Activated T-cell treated with anti-CD3 and anti-CD28 coated beads, Interleukin-2, amount 50 U/mL, for 24 hours (primary cell): ENCODE measurements at regions not wholly inside any gene's neighbourhood (a gene's known extent, or its start where the extent isn't known, plus 50 kb on each side); places are given as distances from the start of the nearest gene placed in this dataset.

ENCODE experiments used
- DNase-seq: peaks from one replicate; pipeline ENCODE4 v3.0.0-alpha.2; 2020
- H3K27ac Mint-ChIP-seq: 2 replicates; pipeline ENCODE4 v1.8.0; 2020; ENCODE audit warnings: mild to moderate bottlenecking, mixed read lengths
- H3K27me3 Mint-ChIP-seq: 2 replicates; pipeline ENCODE4 v1.8.0; 2020; ENCODE audit warnings: mixed read lengths
- H3K36me3 Mint-ChIP-seq: 2 replicates; pipeline ENCODE4 v1.8.0; 2020; ENCODE audit warnings: low read depth, mixed read lengths
- H3K4me1 Mint-ChIP-seq: 2 replicates; pipeline ENCODE4 v1.8.0; 2020; ENCODE audit warnings: low read depth, mixed read lengths
- H3K4me3 Mint-ChIP-seq: 2 replicates; pipeline ENCODE4 v1.8.0; 2020; ENCODE audit warnings: mild to moderate bottlenecking, moderate library complexity, mixed read lengths
- H3K9me3 Mint-ChIP-seq: 2 replicates; pipeline ENCODE4 v1.8.0; 2020; ENCODE audit warnings: mixed read lengths

DNA sequence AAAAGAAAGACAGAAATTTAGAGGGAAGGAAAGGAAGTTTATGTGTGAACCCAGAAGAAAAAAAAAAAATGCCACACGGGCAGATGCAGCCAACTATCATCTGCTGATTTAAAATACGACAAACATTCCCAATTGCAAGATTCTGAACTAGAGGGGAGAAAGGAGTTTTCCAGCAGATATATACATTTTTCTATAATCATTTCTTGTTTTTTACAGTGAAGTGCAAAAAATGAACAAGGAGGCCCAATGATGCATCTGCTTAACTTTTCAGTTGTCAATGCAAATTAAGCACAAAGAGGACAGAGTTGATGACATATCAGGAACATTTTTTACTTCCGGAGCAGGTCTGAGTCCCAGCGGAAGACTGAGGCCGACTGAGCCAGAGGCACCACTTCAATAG lies 144.7 kb downstream of the MYCN start:
- Mint-ChIP-seq H3K9me3 (no peaks in the 10 kb centered on the region), H3K27me3 (no peaks in the 10 kb centered on the region), H3K27ac (no peak overlapping the region), H3K4me3 (no peak overlapping the region), H3K36me3 (no peaks in the 10 kb centered on the region), H3K4me1 (no peaks in the 10 kb centered on the region)
- DNase-seq: no peak

DNA sequence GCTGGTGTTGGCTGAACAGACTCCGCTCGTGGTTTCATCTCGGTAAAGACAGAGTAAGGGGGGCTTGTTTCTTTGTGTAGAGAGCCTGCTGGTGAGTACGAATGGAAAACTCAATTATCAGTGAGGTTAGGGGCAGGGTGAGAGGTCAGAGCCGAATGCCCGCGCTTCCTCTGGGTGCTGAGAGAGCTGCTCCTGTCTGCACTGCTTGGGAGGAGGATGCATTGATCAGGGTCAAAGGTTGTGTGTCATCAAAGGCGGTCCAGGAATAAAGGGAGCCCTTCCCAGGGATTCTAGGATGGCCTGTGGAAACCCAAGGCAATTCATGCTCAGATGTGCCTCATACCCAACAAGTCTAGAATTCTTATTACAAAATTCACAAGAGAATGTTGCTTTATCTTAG lies 143.9 kb downstream of the MYCN start:
- no peaks in the 10 kb centered on the region for H3K4me1 Mint-ChIP-seq
- no peaks in the 10 kb centered on the region for H3K36me3 Mint-ChIP-seq
- no peaks in the 10 kb centered on the region for H3K9me3 Mint-ChIP-seq
- no peaks in the 10 kb centered on the region for H3K27me3 Mint-ChIP-seq
- no peak for DNase-seq
- H3K27ac Mint-ChIP-seq: no peak overlapping the region
- no peak overlapping the region for H3K4me3 Mint-ChIP-seq

DNA sequence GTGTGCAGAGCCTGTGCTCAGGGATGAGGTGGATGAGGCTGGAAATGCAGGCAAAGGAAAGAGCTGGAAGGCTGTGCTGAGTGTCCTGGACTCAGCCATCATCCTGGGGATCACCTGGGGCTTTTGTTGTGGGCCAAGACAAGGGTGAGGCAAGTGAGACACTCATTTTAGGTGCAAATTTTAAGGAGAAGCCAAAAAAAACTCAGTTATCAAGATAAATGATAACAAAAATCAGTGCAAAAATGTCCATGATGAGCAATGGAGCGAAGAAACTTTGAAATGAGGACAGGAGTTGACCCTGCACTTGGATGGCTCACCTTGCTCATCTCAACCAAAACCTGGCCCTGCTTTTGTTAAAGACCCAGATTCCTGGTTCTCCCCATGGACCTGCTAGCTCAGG lies 141.9 kb downstream of the MYCN start:
- Mint-ChIP-seq H3K9me3 (no peaks in the 10 kb centered on the region), H3K4me3 (no peak overlapping the region), H3K36me3 (no peaks in the 10 kb centered on the region), H3K4me1 (no peaks in the 10 kb centered on the region), H3K27ac (no peak overlapping the region), H3K27me3 (no peaks in the 10 kb centered on the region)
- DNase-seq: no peak

DNA sequence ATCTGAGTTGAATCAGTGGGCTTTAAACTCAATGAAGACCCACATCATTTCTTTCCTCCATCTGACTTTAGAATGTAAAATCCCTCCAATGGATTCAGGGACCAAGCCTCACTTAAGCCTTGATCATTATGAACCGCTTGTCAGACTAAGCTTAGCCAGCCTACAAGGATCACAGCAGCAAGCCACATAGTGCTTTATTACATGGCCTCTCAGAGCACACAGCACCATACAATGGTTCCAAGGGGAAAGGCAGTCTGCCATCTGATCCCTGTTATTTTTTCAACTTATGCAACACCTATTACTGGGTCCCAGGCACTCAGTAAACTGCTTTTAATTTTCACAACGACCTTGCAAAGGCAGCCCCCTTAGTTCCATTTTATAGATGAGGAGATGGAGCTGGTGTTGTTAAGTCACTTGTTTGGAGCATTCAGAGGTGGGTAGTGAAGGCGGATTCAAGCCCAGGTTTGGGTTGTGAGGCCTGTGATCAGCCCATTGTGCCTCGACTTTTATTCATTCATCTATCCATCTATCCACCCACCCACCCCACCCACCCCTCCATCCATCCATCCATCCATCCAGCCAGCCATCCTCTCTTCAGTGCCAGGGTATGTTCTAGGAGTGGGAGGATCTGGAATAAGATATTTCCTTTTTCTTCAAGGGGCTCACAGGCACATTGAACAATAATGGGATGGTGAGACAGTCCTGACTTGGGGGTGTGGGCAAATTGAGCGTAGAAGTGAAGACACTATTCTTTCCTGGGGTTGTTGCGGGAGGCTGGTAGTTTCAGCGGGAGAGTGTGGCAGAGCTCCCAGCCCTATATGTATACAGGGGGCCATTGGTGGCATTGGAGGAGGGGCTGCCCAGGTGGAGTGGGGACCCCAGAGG lies 141.2 kb downstream of the MYCN start:
- no peak overlapping the region for H3K27ac Mint-ChIP-seq
- no peaks in the 10 kb centered on the region for H3K36me3 Mint-ChIP-seq
- no peaks in the 10 kb centered on the region for H3K4me1 Mint-ChIP-seq
- DNase-seq: no peak
- H3K4me3 Mint-ChIP-seq: no peak overlapping the region
- no peaks in the 10 kb centered on the region for H3K27me3 Mint-ChIP-seq
- no peaks in the 10 kb centered on the region for H3K9me3 Mint-ChIP-seq

DNA sequence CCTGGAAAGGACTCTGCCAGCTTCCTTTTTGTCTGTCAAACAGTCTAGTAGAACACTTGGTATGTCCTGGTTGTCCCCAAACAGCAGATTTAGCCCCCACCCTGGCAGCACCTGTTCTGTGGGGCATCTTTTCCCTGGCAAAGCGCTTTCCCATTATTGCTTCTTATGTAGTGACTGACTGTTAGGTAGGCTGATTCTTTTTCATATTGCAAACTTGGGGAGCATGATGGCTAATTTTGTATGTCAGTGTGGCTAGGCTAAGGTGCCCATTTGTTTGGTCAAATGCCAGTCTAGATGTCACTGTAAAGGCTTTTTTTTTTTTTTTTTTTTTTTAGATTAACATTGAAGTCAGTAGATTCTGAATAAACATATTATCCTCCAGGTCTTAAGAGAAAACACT lies 140.2 kb downstream of the MYCN start:
- Mint-ChIP-seq H3K9me3 (no peaks in the 10 kb centered on the region), H3K27ac (no peak overlapping the region), H3K4me3 (no peak overlapping the region), H3K27me3 (no peaks in the 10 kb centered on the region), H3K36me3 (no peaks in the 10 kb centered on the region), H3K4me1 (no peaks in the 10 kb centered on the region)
- no peak for DNase-seq

DNA sequence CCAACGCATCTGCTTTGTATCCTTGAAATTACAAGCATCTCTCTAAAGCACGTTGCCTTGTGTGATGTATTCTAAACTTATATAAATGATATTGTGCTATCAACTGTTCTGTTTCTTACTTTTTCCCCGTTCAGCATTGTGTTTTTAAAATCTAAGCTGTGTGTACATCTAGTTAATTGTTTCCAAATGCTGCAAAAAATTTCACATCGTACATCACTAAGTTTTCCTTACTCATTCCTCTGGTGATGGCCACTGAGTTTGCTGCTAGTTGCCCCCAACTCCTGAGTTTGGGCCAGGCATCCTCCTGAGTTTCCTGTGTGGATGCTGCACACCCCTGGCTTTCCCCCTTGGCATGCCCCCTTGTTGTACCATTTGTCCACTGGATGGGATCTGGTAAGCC lies 139.7 kb downstream of the MYCN start:
- DNase-seq: no peak
- Mint-ChIP-seq H3K27ac (no peak overlapping the region), H3K36me3 (no peaks in the 10 kb centered on the region), H3K27me3 (no peaks in the 10 kb centered on the region), H3K9me3 (no peaks in the 10 kb centered on the region), H3K4me1 (no peaks in the 10 kb centered on the region), H3K4me3 (no peak overlapping the region)

DNA sequence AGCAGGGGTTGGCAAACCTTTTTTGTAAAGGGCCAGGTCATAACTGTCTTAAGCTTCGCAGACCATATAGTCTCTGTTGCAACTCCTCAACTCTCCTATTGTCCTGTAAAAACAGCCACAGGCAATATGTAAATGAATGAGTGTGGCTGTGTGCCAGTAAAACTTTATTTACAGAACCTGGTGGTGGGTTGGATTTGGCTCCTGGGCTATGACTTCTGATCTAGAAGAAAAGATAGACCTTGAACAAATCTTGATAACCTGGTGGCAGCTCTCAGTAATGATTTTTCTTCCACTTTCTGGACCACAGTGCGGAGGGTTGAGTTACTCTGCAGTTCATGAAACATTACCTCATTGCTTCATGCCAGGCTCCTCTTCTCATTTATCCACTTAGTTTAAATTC lies 139.3 kb downstream of the MYCN start:
- Mint-ChIP-seq H3K27me3 (no peaks in the 10 kb centered on the region), H3K4me1 (no peaks in the 10 kb centered on the region), H3K36me3 (no peaks in the 10 kb centered on the region)

DNA sequence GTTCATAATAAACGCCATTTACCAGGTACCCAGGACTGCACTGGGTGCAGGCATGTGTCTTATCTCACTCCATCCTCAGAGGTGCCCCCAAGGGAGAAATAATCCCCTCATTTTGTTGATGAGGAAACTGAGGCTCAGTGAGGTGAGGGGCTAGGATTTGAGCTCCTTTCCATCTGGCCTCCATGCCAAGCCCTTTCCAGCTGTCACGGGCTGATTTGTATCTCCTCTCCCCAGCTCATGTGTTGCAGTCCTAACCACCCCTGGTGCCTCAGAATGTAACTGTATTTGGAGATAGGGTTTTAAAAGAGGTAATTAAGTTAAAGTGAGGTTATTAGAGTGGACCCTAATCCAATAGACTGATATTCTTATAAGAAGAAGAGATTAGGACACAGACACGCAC lies 137.3 kb downstream of the MYCN start:
- Mint-ChIP-seq H3K4me1 (no peaks in the 10 kb centered on the region), H3K27me3 (no peaks in the 10 kb centered on the region), H3K36me3 (no peaks in the 10 kb centered on the region), H3K9me3 (no peaks in the 10 kb centered on the region), H3K27ac (no peak overlapping the region), H3K4me3 (no peak overlapping the region)
- no peak for DNase-seq

More for the DNA sequence above, 139.3 kb downstream of the MYCN start:
- Mint-ChIP-seq H3K4me3 (no peak overlapping the region), H3K27ac (no peak overlapping the region), H3K9me3 (no peaks in the 10 kb centered on the region)
- DNase-seq: no peak

DNA sequence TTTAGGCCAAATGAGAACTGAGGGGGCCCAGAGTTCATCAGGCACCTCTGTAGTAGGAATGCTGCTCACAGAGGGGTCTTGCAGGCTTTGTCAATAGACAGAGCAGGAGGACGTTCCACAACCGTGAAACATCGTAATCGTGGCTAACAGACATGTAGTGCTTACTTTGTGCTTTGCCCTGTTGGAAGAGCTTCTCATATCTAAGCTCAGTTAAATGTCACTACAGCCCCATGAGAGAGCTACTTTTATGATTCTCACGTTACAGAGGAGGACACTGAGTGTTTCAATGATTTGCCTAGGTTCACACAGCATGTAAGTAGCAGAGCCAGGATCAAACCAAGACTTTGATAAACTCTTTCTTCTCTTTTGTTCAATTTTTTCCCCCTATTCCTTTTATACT lies 136.6 kb downstream of the MYCN start:
- Mint-ChIP-seq H3K27ac (no peak overlapping the region), H3K4me3 (no peak overlapping the region), H3K9me3 (no peaks in the 10 kb centered on the region), H3K36me3 (no peaks in the 10 kb centered on the region), H3K4me1 (no peaks in the 10 kb centered on the region), H3K27me3 (no peaks in the 10 kb centered on the region)
- DNase-seq: no peak

DNA sequence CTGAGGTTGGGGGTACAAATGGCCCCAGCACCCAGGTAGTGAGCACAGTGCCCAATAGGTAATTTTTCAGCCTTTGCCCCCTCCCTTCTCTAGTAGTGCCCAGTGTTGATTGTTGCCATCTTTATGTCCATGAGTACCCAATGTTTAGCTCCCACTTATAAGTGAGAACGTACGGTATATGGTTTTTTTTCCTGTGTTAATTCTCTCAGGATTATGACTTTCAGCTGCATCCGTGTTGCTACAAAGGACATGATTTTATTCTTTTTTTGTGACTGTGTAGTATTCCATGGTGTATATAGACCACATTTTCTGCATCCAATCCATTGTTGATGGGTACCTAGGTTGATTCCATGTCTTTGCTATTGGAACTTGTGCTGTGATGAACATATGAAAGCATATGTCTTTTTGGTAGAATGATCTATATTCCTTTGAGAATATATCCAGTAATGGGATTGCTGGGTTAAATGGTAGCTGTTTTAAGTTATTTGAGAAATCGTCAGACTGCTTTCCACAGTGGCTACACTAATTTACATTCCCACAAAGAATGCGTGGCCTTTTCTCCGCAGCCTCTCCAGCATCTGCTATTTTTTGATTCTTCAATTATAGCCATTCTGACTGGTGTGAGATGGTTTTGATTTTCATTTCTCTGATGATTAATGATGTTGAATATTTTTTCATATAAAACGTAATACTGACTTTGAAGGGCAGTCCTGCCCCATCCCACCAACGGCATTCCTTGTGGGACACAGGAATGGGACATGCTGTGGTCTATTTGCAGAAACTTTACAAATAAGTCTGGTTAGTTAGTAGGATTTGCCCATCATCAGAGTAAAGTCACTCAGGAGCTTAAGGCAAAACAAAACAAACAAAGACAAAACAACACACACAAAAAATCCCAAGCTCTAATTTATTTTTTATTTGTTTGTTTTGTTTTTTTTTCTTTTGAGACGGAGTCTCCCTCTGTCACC lies 135.0 kb downstream of the MYCN start:
- H3K36me3 Mint-ChIP-seq: no peaks in the 10 kb centered on the region
- no peaks in the 10 kb centered on the region for H3K27me3 Mint-ChIP-seq
- no peak overlapping the region for H3K4me3 Mint-ChIP-seq
- DNase-seq: no peak
- no peaks in the 10 kb centered on the region for H3K9me3 Mint-ChIP-seq
- H3K27ac Mint-ChIP-seq: no peak overlapping the region
- no peaks in the 10 kb centered on the region for H3K4me1 Mint-ChIP-seq

DNA sequence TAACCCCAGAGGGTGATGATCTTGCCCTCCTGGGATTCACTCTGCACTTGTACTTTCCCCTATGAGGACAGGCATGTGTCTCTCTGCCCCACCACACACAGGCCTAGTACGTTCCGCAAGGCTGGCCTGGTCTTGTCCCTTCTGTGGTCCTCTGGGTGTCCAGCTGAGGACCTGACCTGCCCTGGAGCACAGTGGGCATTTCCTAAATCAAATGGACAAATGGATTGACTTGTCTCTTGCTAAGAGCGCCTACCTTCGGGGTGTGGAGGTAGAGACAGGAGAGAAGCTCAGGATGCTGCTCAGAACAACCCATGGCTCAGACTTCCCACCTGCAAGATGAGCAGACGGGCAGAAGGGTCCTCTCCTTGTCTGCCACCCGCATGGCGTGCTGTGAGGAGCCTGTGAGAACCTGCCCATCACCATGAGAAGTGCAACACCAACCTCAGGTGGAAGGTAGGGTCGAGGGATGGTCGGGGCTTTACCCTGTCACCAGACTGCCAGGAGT lies 133.6 kb downstream of the MYCN start:
- Mint-ChIP-seq H3K27me3 (no peaks in the 10 kb centered on the region), H3K36me3 (no peaks in the 10 kb centered on the region), H3K27ac (no peak overlapping the region), H3K9me3 (no peaks in the 10 kb centered on the region), H3K4me1 (no peaks in the 10 kb centered on the region), H3K4me3 (no peak overlapping the region)
- no peak for DNase-seq

DNA sequence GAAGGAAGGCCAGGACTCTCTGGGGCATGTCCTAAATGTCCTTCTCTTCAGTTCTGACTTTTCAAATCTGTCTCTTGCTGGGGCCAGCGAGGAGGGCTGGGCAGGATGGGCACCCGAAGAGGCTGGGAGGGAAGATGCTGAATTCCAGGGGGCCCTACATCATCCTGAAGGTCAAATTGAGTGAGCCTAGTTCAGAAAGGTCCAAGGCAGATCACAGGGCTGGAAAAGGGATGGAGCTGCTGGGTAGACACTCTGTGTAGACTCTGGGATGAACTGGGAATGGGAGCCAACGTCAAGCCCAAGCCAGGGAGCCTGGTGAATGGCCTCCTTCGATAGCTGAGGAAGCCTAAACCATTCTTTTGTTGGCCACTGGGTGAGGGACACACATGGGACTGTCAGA lies 133.1 kb downstream of the MYCN start:
- H3K36me3 Mint-ChIP-seq: no peaks in the 10 kb centered on the region
- no peak overlapping the region for H3K27ac Mint-ChIP-seq
- DNase-seq: no peak
- H3K27me3 Mint-ChIP-seq: no peaks in the 10 kb centered on the region
- no peaks in the 10 kb centered on the region for H3K4me1 Mint-ChIP-seq
- no peak overlapping the region for H3K4me3 Mint-ChIP-seq
- H3K9me3 Mint-ChIP-seq: no peaks in the 10 kb centered on the region

DNA sequence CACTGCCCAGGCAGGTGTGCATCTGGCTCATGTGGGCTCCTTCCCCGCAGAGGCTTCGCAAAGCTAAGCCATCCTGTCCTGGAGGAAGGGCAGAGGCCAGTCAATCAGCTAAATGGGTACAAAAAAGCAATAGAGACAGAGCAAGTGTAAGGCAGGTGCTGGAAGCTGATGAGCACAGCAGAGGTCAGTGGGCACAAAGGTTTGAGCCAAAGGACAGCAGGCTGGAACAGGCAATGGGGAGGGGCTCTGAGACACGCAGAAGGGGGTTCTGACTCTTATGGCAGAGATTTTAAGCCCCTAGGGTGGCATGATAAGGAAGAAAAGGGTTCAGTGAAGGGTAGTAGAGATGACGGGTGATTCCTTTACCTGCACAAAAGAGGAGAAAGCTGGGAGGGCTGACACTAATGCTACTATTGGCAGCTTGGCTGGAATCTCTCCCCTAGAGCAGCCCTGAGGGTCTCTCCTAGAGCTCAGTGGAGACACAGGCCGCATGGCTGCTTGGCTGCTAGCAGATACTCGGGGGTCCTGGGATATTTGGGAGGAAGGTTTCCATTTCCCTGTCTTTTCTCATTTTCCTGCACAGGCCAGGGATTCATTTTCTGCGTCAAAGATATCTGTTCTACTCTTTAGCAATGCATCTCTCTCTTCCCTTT lies 132.4 kb downstream of the MYCN start:
- H3K4me1 Mint-ChIP-seq: no peaks in the 10 kb centered on the region
- H3K9me3 Mint-ChIP-seq: no peaks in the 10 kb centered on the region

DNA sequence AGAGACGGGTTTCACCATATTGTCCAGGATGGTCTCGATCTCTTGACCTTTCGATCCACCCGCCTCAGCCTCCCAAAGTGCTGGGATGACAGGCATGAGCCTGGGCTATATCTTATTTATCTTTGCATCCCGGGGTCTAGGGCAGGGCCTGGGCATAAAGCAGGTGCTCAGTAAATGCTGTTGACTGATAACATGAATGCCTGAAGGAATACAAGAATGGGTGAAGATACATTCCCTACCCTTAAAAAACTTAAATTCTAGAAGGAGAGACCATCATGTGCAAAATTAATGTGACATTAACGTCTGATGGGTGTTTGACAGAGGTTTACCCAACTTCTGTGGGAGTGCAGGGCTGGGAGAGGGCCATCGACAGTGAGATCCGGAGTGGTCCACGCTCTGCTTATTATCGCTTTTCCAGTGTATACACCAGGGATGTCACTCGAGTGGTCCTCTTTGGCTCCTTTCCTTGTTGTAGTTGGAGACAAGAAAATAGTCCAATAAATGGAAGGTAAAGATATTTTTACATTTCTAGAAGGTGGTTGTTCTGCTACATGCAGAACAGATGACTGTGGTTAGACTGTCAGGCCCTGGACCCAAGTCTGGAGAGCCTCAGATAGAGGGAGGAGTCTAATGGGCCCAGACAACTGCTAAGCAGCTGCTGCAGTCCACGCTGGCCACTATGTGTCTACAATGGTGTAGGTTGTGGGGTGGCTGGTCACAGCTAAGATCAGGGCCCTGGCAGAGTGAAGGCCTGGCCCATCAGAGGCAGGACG lies 131.7 kb downstream of the MYCN start:
- Mint-ChIP-seq H3K27me3 (no peaks in the 10 kb centered on the region), H3K9me3 (no peaks in the 10 kb centered on the region), H3K27ac (no peak overlapping the region), H3K4me1 (no peaks in the 10 kb centered on the region), H3K4me3 (no peak overlapping the region), H3K36me3 (no peaks in the 10 kb centered on the region)
- no peak for DNase-seq

More for the DNA sequence above, 132.4 kb downstream of the MYCN start:
- Mint-ChIP-seq H3K27ac (no peak overlapping the region), H3K27me3 (no peaks in the 10 kb centered on the region), H3K4me3 (no peak overlapping the region), H3K36me3 (no peaks in the 10 kb centered on the region)
- DNase-seq: no peak
